Neural cell (in vitro differentiated cells): ENCODE measurements at regions not wholly inside any gene's neighbourhood (a gene's known extent, or its start where the extent isn't known, plus 50 kb on each side); places are given as distances from the start of the nearest gene placed in this dataset.

Source experiments
- H2AFZ ChIP-seq: fragments of 200-600, 300-800 bp; sonication (generic), shearing (Covaris generic); 2 replicates; pipeline ENCODE4 v1.6.0; 2014; ENCODE audit warnings: low read depth, mild to moderate bottlenecking, antibody characterized with exemption, low read length, moderate library complexity
- H3F3A ChIP-seq: fragments of 200-600 bp; shearing (Covaris generic); 2 replicates; pipeline ENCODE4 v1.6.1; 2016; ENCODE audit warnings: mild to moderate bottlenecking, moderate library complexity, mixed read lengths, antibody characterized with exemption, low read length; ENCODE audit not compliant: insufficient read depth, poor library complexity, severe bottlenecking
- H3K27ac ChIP-seq: fragments of 200-600, 300-800 bp; sonication (generic), shearing (Covaris generic); 2 replicates; pipeline ENCODE4 v1.5.1; 2014; ENCODE audit warnings: mild to moderate bottlenecking, low read length, moderate library complexity
- H3K27me3 ChIP-seq: fragments of 300-800, 200-600 bp; sonication (generic), shearing (Covaris generic); 2 replicates; pipeline ENCODE4 v1.6.0; 2014; ENCODE audit warnings: mild to moderate bottlenecking, low read depth, low read length, moderate library complexity; ENCODE audit not compliant: insufficient read depth
- H3K36me3 ChIP-seq: fragments of 300-800, 200-600 bp; sonication (generic), shearing (Covaris generic); 2 replicates; pipeline ENCODE4 v1.5.1; 2014; ENCODE audit warnings: mild to moderate bottlenecking, antibody characterized with exemption, low read length, moderate library complexity; ENCODE audit not compliant: insufficient read depth
- H3K4me2 ChIP-seq: fragments of 300-800, 200-600 bp; sonication (generic), shearing (Covaris generic); 2 replicates; pipeline ENCODE4 v1.6.0; 2014; ENCODE audit warnings: mild to moderate bottlenecking, low read length
- H3K4me3 ChIP-seq: fragments of 300-800, 200-600 bp; sonication (generic), shearing (Covaris generic); 2 replicates; pipeline ENCODE4 v1.5.1; 2014; ENCODE audit warnings: mild to moderate bottlenecking, low read length, moderate library complexity
- H3K79me2 ChIP-seq: fragments of 200-600 bp; shearing (Covaris generic); replicated peaks from 2 replicates; pipeline ENCODE4 v1.6.0; 2014; ENCODE audit warnings: mild to moderate bottlenecking, low read length, moderate library complexity; ENCODE audit not compliant: insufficient read depth
- H3K9ac ChIP-seq: fragments of 300-800, 200-600 bp; sonication (generic), shearing (Covaris generic); 2 replicates; pipeline ENCODE4 v1.6.1; 2016; ENCODE audit warnings: mild to moderate bottlenecking, low read length, mixed read lengths
- H3K9me2 ChIP-seq: fragments of 200-600 bp; shearing (Covaris generic); 2 replicates; pipeline ENCODE4 v1.6.1; 2016; ENCODE audit warnings: mild to moderate bottlenecking, low read length, mixed read lengths; ENCODE audit not compliant: insufficient read depth
- H3K9me3 ChIP-seq: fragments of 200-600, 300-800 bp; sonication (generic), shearing (Covaris generic); 2 replicates; pipeline ENCODE4 v1.6.1; 2016; ENCODE audit warnings: mild to moderate bottlenecking, mixed run types, low read length, moderate library complexity, mixed read lengths
- H4K20me1 ChIP-seq: fragments of 200-600 bp; shearing (Covaris generic); 2 replicates; pipeline ENCODE4 v1.6.1; 2016; ENCODE audit warnings: mild to moderate bottlenecking, mixed run types; ENCODE audit not compliant: insufficient read depth
- EP300 ChIP-seq: fragments of 450-650 bp; conservative IDR thresholded peaks from 2 replicates; pipeline ENCODE4 v1.6.1; 2014; ENCODE audit warnings: antibody characterized with exemption, mild to moderate bottlenecking, moderate library complexity; ENCODE audit not compliant: poor library complexity, severe bottlenecking
- EZH2 ChIP-seq: fragments of 200-600, 300-800 bp; shearing (Covaris generic), sonication (generic); IDR thresholded peaks from 2 replicates; pipeline ENCODE4 v1.6.1; 2014; ENCODE audit warnings: antibody characterized with exemption, low read length, borderline replicate concordance, mild to moderate bottlenecking; ENCODE audit not compliant: insufficient read depth, poor library complexity, severe bottlenecking
- MXI1 ChIP-seq: fragments of 450-650 bp; conservative IDR thresholded peaks from 2 replicates; pipeline ENCODE4 v1.6.1; 2014; ENCODE audit warnings: antibody characterized with exemption, mild to moderate bottlenecking; ENCODE audit not compliant: poor library complexity, severe bottlenecking
- POLR2AphosphoS5 ChIP-seq: IDR thresholded peaks from 2 replicates; pipeline ENCODE4 v1.6.1; 2012
- RAD21 ChIP-seq: fragments of 450-650 bp; conservative IDR thresholded peaks from 2 replicates; pipeline ENCODE4 v1.6.1; 2014; ENCODE audit warnings: antibody characterized with exemption, mild to moderate bottlenecking, moderate library complexity
- SMC3 ChIP-seq: fragments of 450-650 bp; conservative IDR thresholded peaks from 2 replicates; pipeline ENCODE4 v1.6.1; 2014; ENCODE audit warnings: antibody characterized with exemption, mild to moderate bottlenecking, moderate library complexity; ENCODE audit not compliant: poor library complexity
- TAF1 ChIP-seq: IDR thresholded peaks from 2 replicates; pipeline ENCODE4 v1.6.1; 2012; ENCODE audit warnings: low read depth
- TF ChIP-seq, protein P1 (sequence below): fragments of 450-650 bp; IDR thresholded peaks from 2 replicates; pipeline ENCODE4 v1.5.1; 2014; ENCODE audit warnings: antibody characterized with exemption, mild to moderate bottlenecking, moderate library complexity; ENCODE audit not compliant: poor library complexity, severe bottlenecking
- TF ChIP-seq, protein P2 (sequence below): IDR thresholded peaks from 2 replicates; pipeline ENCODE4 v1.6.1; 2012; ENCODE audit warnings: borderline replicate concordance

- no peak overlapping the region for H3K27ac ChIP-seq
- H3K36me3 ChIP-seq, result no peaks in the 10 kb centered on the region
- H3K4me3 ChIP-seq, result no peak overlapping the region
- H3K79me2 ChIP-seq, result no peaks in the 10 kb centered on the region
- H2AFZ ChIP-seq, result no peak overlapping the region
- H3K9ac ChIP-seq, result no peak overlapping the region
- no peaks in the 10 kb centered on the region for H3K9me3 ChIP-seq
- no peaks in the 10 kb centered on the region for H3K27me3 ChIP-seq
- no peak for TF ChIP-seq SMC3
- TF ChIP-seq MXI1, result no peak
- no peak for TF ChIP-seq POLR2AphosphoS5
- no peak overlapping the region for H3K4me2 ChIP-seq
- no peaks in the 10 kb centered on the region for H4K20me1 ChIP-seq
- no peaks in the 10 kb centered on the region for H3K9me2 ChIP-seq
- no peaks in the 10 kb centered on the region for H3F3A ChIP-seq
Observed at GRCh38 chr2:126476691-126477090, 179.3 kb upstream of the GYPC start.

- TF ChIP-seq SMC3, result no peak
- no peak for TF ChIP-seq POLR2AphosphoS5
- no peak for TF ChIP-seq RAD21
- no peak overlapping the region for H2AFZ ChIP-seq
- H3K27ac ChIP-seq, result no peak overlapping the region
- H3K9me2 ChIP-seq, result no peaks in the 10 kb centered on the region
- H3F3A ChIP-seq, result no peaks in the 10 kb centered on the region
- no peaks in the 10 kb centered on the region for H3K36me3 ChIP-seq
- no peak overlapping the region for H3K4me3 ChIP-seq
- H3K9me3 ChIP-seq, result no peaks in the 10 kb centered on the region
- H3K9ac ChIP-seq, result no peak overlapping the region
- H3K27me3 ChIP-seq, result no peaks in the 10 kb centered on the region
- no peaks in the 10 kb centered on the region for H3K79me2 ChIP-seq
- H3K4me2 ChIP-seq, result no peak overlapping the region
- H4K20me1 ChIP-seq, result no peaks in the 10 kb centered on the region
Observed at GRCh38 chr2:126480033-126480432, 175.9 kb upstream of the GYPC start.

DNA sequence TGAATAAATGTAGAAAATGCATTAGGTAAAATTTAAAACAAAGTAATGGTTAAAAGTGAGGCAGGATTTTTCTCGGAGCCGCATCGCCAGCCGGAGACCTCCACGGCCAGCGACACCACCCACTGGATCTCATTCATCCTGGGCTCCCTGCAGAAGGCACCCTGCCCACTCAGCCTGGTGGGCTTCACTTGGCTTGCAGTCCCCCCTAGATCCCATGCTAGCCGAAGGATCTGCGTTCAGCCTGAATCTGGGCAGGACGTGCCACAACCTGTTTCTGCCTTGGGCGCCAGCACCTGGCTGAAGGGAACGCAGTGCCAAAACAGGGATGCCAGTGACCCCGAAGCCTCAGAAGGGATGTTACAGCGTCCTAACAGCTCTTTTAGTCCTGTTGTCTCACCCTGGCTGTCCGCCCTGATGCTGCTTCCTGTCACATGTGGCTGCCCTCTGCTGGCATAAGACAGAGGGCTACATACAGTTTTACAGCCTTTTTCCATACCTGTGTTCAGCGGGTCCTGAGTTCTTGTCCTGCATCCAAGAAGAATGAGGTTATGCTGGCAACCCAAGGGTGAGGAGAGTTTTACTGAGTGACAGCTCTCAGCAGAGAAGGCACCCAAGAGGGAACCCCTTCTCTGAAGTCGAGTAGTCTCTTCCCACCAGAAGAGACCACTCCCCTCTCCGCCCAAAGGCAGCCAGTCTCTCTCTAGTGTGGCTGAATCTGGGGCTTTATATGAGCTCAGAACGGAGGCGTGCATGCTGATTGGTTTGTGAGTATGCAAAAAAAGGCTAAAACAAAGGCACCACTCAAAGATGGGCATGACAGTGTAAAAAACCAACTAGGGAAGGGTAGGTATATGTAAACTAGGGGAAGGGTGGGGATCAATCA is 173.1 kb upstream of the GYPC start:
- H3K27ac ChIP-seq, result no peak overlapping the region
- H3K4me2 ChIP-seq, result no peak overlapping the region
- TF ChIP-seq, protein P1, sequence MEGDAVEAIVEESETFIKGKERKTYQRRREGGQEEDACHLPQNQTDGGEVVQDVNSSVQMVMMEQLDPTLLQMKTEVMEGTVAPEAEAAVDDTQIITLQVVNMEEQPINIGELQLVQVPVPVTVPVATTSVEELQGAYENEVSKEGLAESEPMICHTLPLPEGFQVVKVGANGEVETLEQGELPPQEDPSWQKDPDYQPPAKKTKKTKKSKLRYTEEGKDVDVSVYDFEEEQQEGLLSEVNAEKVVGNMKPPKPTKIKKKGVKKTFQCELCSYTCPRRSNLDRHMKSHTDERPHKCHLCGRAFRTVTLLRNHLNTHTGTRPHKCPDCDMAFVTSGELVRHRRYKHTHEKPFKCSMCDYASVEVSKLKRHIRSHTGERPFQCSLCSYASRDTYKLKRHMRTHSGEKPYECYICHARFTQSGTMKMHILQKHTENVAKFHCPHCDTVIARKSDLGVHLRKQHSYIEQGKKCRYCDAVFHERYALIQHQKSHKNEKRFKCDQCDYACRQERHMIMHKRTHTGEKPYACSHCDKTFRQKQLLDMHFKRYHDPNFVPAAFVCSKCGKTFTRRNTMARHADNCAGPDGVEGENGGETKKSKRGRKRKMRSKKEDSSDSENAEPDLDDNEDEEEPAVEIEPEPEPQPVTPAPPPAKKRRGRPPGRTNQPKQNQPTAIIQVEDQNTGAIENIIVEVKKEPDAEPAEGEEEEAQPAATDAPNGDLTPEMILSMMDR, result no peak
- no peak for TF ChIP-seq TAF1
- TF ChIP-seq, protein P2, sequence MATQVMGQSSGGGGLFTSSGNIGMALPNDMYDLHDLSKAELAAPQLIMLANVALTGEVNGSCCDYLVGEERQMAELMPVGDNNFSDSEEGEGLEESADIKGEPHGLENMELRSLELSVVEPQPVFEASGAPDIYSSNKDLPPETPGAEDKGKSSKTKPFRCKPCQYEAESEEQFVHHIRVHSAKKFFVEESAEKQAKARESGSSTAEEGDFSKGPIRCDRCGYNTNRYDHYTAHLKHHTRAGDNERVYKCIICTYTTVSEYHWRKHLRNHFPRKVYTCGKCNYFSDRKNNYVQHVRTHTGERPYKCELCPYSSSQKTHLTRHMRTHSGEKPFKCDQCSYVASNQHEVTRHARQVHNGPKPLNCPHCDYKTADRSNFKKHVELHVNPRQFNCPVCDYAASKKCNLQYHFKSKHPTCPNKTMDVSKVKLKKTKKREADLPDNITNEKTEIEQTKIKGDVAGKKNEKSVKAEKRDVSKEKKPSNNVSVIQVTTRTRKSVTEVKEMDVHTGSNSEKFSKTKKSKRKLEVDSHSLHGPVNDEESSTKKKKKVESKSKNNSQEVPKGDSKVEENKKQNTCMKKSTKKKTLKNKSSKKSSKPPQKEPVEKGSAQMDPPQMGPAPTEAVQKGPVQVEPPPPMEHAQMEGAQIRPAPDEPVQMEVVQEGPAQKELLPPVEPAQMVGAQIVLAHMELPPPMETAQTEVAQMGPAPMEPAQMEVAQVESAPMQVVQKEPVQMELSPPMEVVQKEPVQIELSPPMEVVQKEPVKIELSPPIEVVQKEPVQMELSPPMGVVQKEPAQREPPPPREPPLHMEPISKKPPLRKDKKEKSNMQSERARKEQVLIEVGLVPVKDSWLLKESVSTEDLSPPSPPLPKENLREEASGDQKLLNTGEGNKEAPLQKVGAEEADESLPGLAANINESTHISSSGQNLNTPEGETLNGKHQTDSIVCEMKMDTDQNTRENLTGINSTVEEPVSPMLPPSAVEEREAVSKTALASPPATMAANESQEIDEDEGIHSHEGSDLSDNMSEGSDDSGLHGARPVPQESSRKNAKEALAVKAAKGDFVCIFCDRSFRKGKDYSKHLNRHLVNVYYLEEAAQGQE, result no peak
- TF ChIP-seq RAD21, result no peak
- TF ChIP-seq MXI1, result no peak
- TF ChIP-seq EZH2, result no peak
- TF ChIP-seq EP300, result no peak
- no peak for TF ChIP-seq SMC3
- no peak for TF ChIP-seq POLR2AphosphoS5

More for the DNA sequence above, 173.1 kb upstream of the GYPC start:
- Histone ChIP-seq H3K9me2 (no peaks in the 10 kb centered on the region), H3K4me3 (no peak overlapping the region), H3K36me3 (no peaks in the 10 kb centered on the region), H3K9me3 (no peaks in the 10 kb centered on the region), H2AFZ (no peak overlapping the region), H3K9ac (no peak overlapping the region), H3F3A (no peaks in the 10 kb centered on the region), H3K27me3 (no peaks in the 10 kb centered on the region), H3K79me2 (no peaks in the 10 kb centered on the region), H4K20me1 (no peaks in the 10 kb centered on the region)
